Osteocyte (in vitro differentiated cells): ENCODE measurements at regions not wholly inside any gene's neighbourhood (a gene's known extent, or its start where the extent isn't known, plus 50 kb on each side); places are given as distances from the start of the nearest gene placed in this dataset.

Experiments used
- DNase-seq: peaks from one replicate; pipeline ENCODE4 v3.0.0; 2021; ENCODE audit warnings: mixed read lengths; ENCODE audit not compliant: unreplicated experiment; ENCODE audit errors: extremely low spot score
- H3K27ac Mint-ChIP-seq: one replicate; pipeline ENCODE4 v1.8.0; 2021; ENCODE audit warnings: mild to moderate bottlenecking, mixed read lengths; ENCODE audit not compliant: unreplicated experiment
- H3K27me3 Mint-ChIP-seq: one replicate; pipeline ENCODE4 v1.8.0; 2021; ENCODE audit warnings: mixed read lengths; ENCODE audit not compliant: unreplicated experiment
- H3K36me3 Mint-ChIP-seq: one replicate; pipeline ENCODE4 v1.8.0; 2021; ENCODE audit warnings: mixed read lengths; ENCODE audit not compliant: unreplicated experiment
- H3K4me1 Mint-ChIP-seq: one replicate; pipeline ENCODE4 v1.8.0; 2021; ENCODE audit warnings: mixed read lengths; ENCODE audit not compliant: unreplicated experiment
- H3K4me3 Mint-ChIP-seq: one replicate; pipeline ENCODE4 v1.8.0; 2021; ENCODE audit warnings: mild to moderate bottlenecking, moderate library complexity, mixed read lengths; ENCODE audit not compliant: unreplicated experiment
- H3K9me3 Mint-ChIP-seq: one replicate; pipeline ENCODE4 v1.8.0; 2021; ENCODE audit warnings: mixed read lengths; ENCODE audit not compliant: unreplicated experiment
- CTCF ChIP-seq: fragments of 200-600 bp; sonication (generic); IDR thresholded peaks from 2 replicates; pipeline ENCODE4 v1.5.0; 2021; ENCODE audit warnings: antibody characterized with exemption, mild to moderate bottlenecking, moderate library complexity

- Mint-ChIP-seq H3K9me3 (peaks cover 8% of the 10 kb centered on the region), H3K36me3 (no peaks in the 10 kb centered on the region), H3K4me3 (no peak overlapping the region), H3K27me3 (peaks cover 8% of the 10 kb centered on the region), H3K27ac (no peak overlapping the region), H3K4me1 (no peaks in the 10 kb centered on the region)
- TF ChIP-seq CTCF, result no peak
- peak; percentile 17 for DNase-seq
Observed at GRCh38 chr16:65863236-65863635, 503.3 kb upstream of the CDH5 start.

DNA sequence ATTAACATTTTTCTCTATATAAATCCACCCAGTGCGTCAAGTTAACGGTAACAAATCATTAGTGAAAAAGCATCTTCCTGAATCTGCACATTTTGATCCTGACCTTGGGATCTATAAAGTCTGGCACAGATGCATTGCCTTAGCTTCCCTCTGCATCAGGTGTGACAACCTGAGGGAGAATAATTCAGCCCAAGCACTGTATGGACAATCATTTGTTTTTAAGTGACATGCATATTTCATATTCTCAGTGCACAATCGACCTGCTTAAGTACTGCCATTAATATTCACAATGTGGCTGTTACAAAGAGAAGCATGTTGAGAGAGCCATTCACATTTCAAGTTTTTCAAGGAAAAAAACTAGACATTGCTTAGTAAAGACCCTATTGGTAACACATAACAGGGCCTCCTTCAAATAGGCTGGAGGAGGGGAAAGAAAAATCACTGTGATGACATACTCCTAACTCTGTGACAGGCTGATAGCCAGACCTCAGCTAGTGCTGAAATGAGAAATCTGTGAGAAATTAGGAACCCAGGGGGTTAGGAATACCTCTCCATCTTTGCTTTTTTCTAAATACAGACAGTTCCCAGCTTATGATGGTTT, 505.3 kb upstream of the CDH5 start:
- H3K27ac Mint-ChIP-seq, result no peak overlapping the region
- peaks cover 8% of the 10 kb centered on the region for H3K9me3 Mint-ChIP-seq

DNA sequence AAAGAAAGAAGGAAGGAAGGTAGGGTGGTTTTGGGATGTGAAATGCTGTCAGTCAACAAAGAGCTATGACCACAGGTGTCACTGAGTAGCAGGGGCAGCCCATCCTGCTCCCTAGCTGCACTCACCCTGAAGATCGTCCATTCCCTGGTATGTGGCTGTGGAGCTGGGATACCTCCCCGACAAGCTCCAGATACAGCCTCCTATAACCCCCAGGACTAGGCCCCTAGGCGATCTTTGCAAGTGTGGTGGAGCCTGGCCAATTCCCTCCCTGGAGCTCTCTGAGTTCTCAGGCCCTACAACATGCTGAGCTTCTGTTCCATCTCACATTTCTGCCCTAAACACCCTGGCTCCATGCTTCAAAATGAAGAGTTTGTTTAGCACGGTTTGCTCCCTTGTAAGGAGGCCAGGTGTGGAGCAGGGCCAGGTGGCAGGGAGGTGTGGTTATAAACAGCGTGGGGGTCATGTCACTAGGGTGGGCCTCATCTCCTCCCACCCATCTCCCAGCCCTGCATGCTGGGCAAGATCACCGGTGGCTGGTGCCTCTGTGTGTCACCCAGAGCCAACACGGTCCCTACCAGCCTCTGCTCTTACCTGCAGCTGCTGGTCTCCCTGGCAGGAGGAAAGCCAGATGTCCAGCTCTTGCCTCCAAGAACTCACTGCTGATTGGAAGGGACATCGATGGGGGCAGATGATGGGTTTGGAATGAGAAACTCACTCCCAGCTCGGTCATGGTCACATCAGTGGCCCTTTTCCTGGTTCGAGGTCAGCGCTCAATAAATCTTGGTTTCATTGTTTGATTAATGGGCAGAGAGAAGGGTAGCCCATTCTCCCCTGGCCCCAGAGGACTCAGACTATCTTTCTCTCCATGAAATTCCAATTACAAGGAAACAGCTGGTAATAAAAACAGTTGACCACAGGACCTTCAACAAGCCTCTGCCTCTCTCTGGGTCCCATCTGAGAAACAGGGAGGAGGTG, 511.0 kb upstream of the CDH5 start:
- no peak for DNase-seq
- peaks cover 5% of the 10 kb centered on the region for H3K27me3 Mint-ChIP-seq
- H3K9me3 Mint-ChIP-seq, result peaks cover 13% of the 10 kb centered on the region
- H3K27ac Mint-ChIP-seq, result no peak overlapping the region
- no peak for TF ChIP-seq CTCF
- no peaks in the 10 kb centered on the region for H3K4me1 Mint-ChIP-seq
- H3K36me3 Mint-ChIP-seq, result no peaks in the 10 kb centered on the region
- no peak overlapping the region for H3K4me3 Mint-ChIP-seq

More for the DNA sequence above, 505.3 kb upstream of the CDH5 start:
- DNase-seq, result no peak
- H3K27me3 Mint-ChIP-seq, result peaks cover 3% of the 10 kb centered on the region
- no peak for TF ChIP-seq CTCF
- H3K36me3 Mint-ChIP-seq, result no peaks in the 10 kb centered on the region
- no peak overlapping the region for H3K4me3 Mint-ChIP-seq
- no peaks in the 10 kb centered on the region for H3K4me1 Mint-ChIP-seq

DNA sequence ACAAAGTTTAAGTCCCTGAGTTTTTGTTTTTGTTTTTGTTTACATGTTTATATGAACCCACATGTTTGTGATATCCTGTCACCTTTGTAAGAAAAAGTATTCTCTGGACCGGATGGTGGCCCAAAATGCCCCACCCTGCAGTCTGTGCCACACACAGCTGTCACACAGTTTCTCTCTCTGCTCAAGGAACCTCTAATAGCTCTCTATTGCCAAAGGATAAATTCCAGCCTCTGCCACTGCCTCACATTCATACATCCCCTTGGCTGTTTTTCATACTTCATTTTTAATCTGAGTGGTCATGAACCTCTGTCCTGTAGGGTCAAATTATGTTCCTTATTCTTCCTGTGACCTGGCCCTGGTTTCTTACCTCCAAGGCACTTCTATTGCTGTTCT, 520.3 kb upstream of the CDH5 start:
- H3K27ac Mint-ChIP-seq, result no peak overlapping the region
- no peak for DNase-seq
- H3K36me3 Mint-ChIP-seq, result no peaks in the 10 kb centered on the region
- no peaks in the 10 kb centered on the region for H3K27me3 Mint-ChIP-seq
- H3K9me3 Mint-ChIP-seq, result no peaks in the 10 kb centered on the region
- peaks cover 13% of the 10 kb centered on the region for H3K4me1 Mint-ChIP-seq
- no peak overlapping the region for H3K4me3 Mint-ChIP-seq
- no peak for TF ChIP-seq CTCF
